Stimulated activated CD8-positive, alpha-beta memory T cell treated with anti-CD3 and anti-CD28 coated beads, Interleukin-12 subunit alpha, Interleukin-12 subunit beta, amount 100 ng/mL, for 24 hours (primary cell): ENCODE measurements at regions not wholly inside any gene's neighbourhood (a gene's known extent, or its start where the extent isn't known, plus 50 kb on each side); places are given as distances from the start of the nearest gene placed in this dataset.
"Not testable (repeated sequence)": the region's sequence is repeated elsewhere in the genome, so short reads cannot be mapped to it uniquely, and the experiment has no call there.

Source experiments
- DNase-seq: peaks from one replicate; pipeline ENCODE4 v3.0.0-alpha.2; 2020; ENCODE audit errors: extremely low read depth

- no peak for DNase-seq
These were observed 88.5 kb upstream of the NFASC start for GRCh38 chr1:204782118-204782700.

GRCh38 chr1:204785023-204785422 is 85.6 kb upstream of the NFASC start:
- DNase-seq, result not testable (repeated sequence)

- no peak for DNase-seq
These were observed 82.2 kb upstream of the NFASC start for GRCh38 chr1:204788470-204788869.

GRCh38 chr1:204791453-204792353 is 79.0 kb upstream of the NFASC start:
- DNase-seq, result peak; percentile 51

GRCh38 chr1:204792354-204792692 is 78.3 kb upstream of the NFASC start:
- no peak for DNase-seq

GRCh38 chr1:204793259-204793914 is 77.3 kb upstream of the NFASC start:
- no peak for DNase-seq

DNA sequence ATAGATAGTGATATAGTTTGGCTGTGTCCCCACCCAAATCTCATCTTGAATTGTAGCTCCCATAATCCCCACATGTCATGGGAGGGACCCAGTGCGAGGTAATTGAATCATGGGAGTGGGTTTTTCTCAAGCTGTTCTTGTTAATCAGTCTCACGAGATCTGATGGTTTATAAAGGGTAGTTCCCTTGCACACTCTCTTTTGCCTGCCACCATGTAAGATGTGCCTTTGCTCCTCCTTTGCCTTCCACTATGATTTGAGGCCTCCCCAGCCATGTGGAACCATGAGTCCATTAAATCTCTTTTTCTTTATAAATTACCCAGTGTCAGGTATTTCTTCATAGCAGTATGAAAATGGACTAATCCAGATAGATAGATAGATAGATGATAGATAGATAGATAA is 73.8 kb upstream of the NFASC start:
- DNase-seq, result not testable (repeated sequence)

DNA sequence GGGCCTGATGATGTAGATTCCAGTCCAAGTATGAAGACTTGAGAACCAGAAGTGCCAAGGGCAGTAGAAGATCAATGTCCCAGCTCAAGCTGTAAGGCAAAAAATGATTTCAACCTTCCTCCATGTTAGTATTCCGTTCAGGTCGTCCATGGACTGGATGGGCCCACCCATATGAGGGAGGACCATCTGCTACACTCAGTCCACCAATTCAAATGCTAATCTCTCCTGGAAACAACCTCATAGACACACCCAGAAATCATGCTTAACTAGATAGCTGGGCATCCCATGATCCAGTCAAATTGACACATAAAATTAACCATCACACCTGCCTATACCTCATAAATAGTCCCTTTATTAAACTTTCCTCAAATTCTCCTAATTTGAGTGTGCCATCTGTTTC is 73.3 kb upstream of the NFASC start:
- DNase-seq, result no peak

DNA sequence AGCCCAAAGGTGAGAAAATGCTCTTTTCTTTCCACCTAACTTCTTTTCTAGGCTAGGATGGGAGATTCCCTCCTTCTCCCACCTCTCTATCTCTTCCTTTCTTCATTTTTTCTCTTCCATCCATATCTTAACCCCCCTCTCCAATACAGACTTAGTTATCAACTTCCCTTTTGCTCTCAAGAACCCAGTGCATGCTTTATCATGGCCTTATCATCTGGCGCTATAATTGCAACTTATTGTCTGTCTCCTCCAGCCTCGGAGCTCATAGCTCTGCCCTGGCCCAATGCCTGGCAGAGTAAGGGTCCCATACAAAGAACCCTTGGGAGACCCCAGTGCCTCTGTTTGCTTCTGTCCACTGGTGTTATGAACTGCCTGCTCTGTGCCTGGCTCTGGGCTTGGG is 71.0 kb upstream of the NFASC start:
- no peak for DNase-seq

DNA sequence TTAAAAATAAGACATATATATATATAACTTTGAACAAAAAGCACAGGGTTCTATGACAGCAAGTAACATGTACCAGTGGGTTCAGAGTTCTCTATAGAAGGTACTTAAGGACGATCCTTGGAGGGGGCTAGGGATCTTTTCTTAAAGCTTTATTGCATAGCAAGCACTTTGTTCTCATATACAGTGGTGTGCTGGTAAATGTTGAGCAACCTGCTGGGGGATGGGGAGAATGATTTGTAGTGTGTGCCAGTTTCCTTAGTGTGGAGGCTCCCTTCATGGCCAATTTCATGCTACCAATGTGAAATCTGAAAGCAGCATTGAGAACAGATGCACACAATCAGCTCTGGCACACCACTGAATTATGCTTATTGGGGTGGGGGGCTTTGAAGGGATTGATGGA is 69.5 kb upstream of the NFASC start:
- DNase-seq, result no peak

- DNase-seq, result no peak
These were observed 68.1 kb upstream of the NFASC start for GRCh38 chr1:204802401-204803175.

DNA sequence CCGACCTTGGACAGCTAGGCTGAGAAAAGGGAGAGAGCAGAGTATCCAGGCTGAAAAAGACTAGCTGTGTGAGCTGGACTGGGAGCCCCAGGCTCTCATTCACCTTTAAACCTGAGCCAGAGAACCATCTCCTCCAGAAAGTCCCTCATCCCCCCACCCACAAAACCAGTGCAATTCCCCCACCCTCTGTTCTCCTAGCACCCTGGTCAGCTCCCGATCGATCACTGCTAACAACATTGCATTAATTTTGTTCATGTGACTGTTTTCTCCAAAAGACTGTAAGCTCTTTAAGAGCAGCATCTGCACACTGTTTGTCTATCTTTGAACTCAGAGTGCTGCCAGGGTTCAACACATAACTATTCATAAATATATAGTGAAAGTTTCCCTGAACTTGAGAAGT is 67.1 kb upstream of the NFASC start:
- DNase-seq, result no peak

- DNase-seq, result peak; percentile 59
These were observed 63.5 kb upstream of the NFASC start for GRCh38 chr1:204806943-204807687.

- no peak for DNase-seq
These were observed 61.2 kb upstream of the NFASC start for GRCh38 chr1:204809488-204809887.

- DNase-seq, result no peak
These were observed 57.8 kb upstream of the NFASC start for GRCh38 chr1:204812842-204813241.

DNA sequence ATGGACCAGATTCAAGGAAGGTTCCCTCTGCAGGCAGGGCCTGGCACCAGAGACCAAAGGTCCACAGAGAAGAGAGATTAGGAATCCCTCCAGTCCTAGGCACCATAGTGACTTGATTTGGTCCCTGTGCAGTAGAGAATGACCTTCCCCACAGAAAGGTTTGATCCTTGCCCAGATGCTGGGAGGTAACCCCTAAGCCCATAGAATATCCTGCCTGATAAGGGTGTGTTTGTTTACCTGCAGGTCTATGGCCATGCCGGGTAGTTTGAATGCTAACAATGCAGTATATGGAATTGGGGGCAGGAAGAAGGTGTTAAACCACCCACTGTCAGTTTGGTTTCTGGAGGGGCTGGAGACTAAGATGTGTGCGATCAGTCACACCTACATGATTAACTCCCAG is 57.1 kb upstream of the NFASC start:
- DNase-seq, result no peak

- DNase-seq, result no peak
These were observed 56.3 kb upstream of the NFASC start for GRCh38 chr1:204814166-204814884.

- DNase-seq, result no peak
These were observed 53.3 kb upstream of the NFASC start for GRCh38 chr1:204817341-204817740.

- DNase-seq, result no peak
These were observed 51.7 kb upstream of the NFASC start for GRCh38 chr1:204818998-204819397.

- DNase-seq, result no peak
These were observed 51.2 kb upstream of the NFASC start for GRCh38 chr1:204819495-204819894.
